Lower leg skin (tissue), 4 donors: ENCODE measurements at regions not wholly inside any gene's neighbourhood (a gene's known extent, or its start where the extent isn't known, plus 50 kb on each side); places are given as distances from the start of the nearest gene placed in this dataset.
"Not testable (repeated sequence)": the region's sequence is repeated elsewhere in the genome, so short reads cannot be mapped to it uniquely, and the experiment has no call there.

Source experiments
- DNase-seq, 2 donors: peaks; one replicate each; pipeline ENCODE4 v3.0.0-alpha.2; 2019; ENCODE audit warnings: low spot score in 2 of 2
- H3K4me3 ChIP-seq: fragments of 200-600 bp; sonication (generic); 2 replicates; pipeline ENCODE4 v1.5.1; 2017; ENCODE audit warnings: mild to moderate bottlenecking, low read depth; ENCODE audit not compliant: poor library complexity, severe bottlenecking
- POLR2A ChIP-seq, 2 donors: fragments of 450-650 bp; IDR thresholded peaks; one replicate each; pipeline ENCODE4 v1.6.1; 2016 to 2017; ENCODE audit warnings: antibody characterized with exemption in 2 of 2, mild to moderate bottlenecking in 1 of 2, moderate library complexity in 1 of 2
- WGBS, 2 donors: methylation state at CpG; one replicate each; pipeline ENCODE4 v1.1.5; 2018; 5-methylcytosine and 5-hydroxymethylcytosine counted together
- intact Hi-C: fragments of 100-400 bp; cut with DNase I; formaldehyde crosslinking; loops from one replicate; pipeline ENCODE4 v1.15.0; 2023; ENCODE audit warnings: low total_unique reads
- TF ChIP-seq, protein P1 (sequence below), 3 donors: fragments of 450-650 bp; IDR thresholded peaks; one replicate each; pipeline ENCODE4 v1.5.1; 2016; ENCODE audit warnings: antibody characterized with exemption in 3 of 3, mild to moderate bottlenecking in 3 of 3, moderate library complexity in 2 of 3

DNA sequence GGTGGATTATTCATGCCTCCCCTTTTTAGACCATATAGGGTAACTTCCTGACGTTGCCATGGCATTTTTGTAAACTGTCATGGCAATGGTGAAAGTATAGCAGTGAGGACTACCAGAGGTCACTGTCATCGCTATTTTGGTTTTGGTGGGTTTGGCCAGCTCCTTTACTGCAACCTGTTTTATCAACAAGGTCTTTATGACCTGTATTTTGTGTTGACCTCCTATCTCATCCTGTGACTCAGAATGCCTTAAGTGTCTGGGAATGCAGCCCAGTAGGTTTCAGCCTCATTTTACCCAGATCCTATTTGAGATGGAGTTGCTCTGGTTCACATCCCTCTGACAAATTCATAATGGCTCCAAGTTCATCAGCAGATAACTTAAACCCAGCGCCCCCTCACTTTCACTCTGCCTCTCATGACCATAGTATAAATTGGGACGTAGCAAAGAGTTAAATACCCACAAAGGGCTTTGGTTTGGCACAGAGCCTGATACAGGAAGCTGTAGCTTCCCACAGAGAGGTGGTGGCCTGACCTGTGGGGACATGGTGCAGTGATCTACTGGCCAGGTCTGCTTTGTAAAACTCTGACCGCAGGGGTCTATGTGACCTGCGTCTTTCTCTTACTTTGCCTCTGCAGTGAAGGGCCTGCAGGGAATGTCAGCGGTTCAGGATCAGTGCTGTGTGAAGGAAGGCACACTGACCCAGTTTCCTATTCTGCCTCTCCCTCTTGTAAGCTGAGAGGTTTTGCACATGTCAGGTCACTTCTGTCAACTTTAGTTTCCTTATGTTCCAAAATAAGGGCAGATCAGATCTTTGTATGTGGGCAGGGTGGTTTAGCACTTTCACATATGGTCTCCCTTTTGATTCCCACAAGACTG is 78.1 kb upstream of the ZNF644 start:
- TF ChIP-seq, protein P1, sequence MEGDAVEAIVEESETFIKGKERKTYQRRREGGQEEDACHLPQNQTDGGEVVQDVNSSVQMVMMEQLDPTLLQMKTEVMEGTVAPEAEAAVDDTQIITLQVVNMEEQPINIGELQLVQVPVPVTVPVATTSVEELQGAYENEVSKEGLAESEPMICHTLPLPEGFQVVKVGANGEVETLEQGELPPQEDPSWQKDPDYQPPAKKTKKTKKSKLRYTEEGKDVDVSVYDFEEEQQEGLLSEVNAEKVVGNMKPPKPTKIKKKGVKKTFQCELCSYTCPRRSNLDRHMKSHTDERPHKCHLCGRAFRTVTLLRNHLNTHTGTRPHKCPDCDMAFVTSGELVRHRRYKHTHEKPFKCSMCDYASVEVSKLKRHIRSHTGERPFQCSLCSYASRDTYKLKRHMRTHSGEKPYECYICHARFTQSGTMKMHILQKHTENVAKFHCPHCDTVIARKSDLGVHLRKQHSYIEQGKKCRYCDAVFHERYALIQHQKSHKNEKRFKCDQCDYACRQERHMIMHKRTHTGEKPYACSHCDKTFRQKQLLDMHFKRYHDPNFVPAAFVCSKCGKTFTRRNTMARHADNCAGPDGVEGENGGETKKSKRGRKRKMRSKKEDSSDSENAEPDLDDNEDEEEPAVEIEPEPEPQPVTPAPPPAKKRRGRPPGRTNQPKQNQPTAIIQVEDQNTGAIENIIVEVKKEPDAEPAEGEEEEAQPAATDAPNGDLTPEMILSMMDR (IDR thresholded peaks at IDR 0.05) = no peak
- TF ChIP-seq POLR2A (IDR thresholded peaks at IDR 0.05) = no peak
- intact Hi-C loops = no loop called here
- no peak overlapping the region for H3K4me3 ChIP-seq
- WGBS, 2 donors = 72% methylated on average over 7 of the region's 7 CpGs
- no peak for DNase-seq

GRCh38 chr1:91098299-91098906 is 76.6 kb upstream of the ZNF644 start:
- DNase-seq = no peak
- H3K4me3 ChIP-seq = no peak overlapping the region
- 70 to 78% methylated on average over 3 of the region's 3 CpGs for WGBS, 2 donors
- intact Hi-C loops = no loop called here
- TF ChIP-seq, protein P1 (IDR thresholded peaks at IDR 0.05) = no peak
- TF ChIP-seq POLR2A (IDR thresholded peaks at IDR 0.05) = no peak

DNA sequence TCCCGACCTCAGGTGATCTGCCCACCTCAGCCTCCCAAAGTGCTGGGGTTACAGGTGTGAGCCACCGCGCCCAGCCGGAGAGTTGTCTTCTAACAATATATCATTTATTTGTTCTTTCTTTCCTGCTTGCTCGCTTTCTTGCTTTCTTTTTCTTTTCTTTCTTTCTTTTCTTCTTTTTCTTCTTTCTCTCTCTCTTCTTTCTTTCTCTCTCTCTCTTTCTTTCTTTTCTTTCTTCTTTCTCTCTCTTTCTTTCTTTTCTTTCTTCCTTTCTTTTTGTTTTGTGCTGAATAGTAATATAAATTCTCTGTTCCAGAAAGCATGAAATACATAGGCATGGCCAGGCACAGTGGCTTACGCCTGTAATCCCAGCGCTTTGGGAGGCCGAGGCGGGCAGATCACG is 73.5 kb upstream of the ZNF644 start:
- H3K4me3 ChIP-seq, intact Hi-C loops, DNase-seq: not testable (repeated sequence)
- WGBS, 2 donors = 98% methylated on average over 10 of the region's 10 CpGs

GRCh38 chr1:91092503-91092902 is 70.7 kb upstream of the ZNF644 start:
- 29 to 34% methylated on average over 4 of the region's 4 CpGs for WGBS, 2 donors
- TF ChIP-seq, protein P1 (IDR thresholded peaks at IDR 0.05) = no peak
- TF ChIP-seq POLR2A (IDR thresholded peaks at IDR 0.05) = no peak
- intact Hi-C loops = no loop called here
- no peak overlapping the region for H3K4me3 ChIP-seq
- DNase-seq = no peak

- no peak for DNase-seq
- WGBS, 2 donors = 34 to 45% methylated on average over 7 of the region's 7 CpGs
- H3K4me3 ChIP-seq = no peak overlapping the region
- TF ChIP-seq, protein P1 (IDR thresholded peaks at IDR 0.05) = no peak
- no peak for TF ChIP-seq POLR2A (IDR thresholded peaks at IDR 0.05)
- intact Hi-C loops = no loop called here
These were observed 70.0 kb upstream of the ZNF644 start for GRCh38 chr1:91091812-91092211.

DNA sequence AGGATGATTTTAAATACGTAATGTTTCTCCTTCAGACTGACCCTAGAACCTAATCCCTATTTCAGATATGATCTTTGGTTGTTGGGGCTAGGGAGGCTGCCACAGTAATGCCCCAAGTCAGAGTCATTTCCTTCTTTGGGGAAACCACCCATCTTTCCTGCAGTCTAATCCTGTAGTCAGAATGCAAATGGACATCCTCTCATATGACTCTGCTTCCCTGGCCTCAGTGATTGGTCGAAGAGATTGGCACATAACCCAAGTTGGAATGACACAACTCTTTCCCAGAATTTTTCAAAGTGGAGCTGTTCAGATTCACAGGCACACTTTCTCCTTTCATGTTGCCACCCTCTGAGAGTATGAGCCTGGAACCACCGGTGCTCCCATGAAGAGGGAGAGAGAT is 58.8 kb upstream of the ZNF644 start:
- intact Hi-C loops = no loop called here
- H3K4me3 ChIP-seq = no peak overlapping the region
- WGBS, 2 donors = 83 to 84% methylated on average over 3 of the region's 3 CpGs
- no peak for DNase-seq
- TF ChIP-seq, protein P1 (IDR thresholded peaks at IDR 0.05) = no peak
- no peak for TF ChIP-seq POLR2A (IDR thresholded peaks at IDR 0.05)
